ENCODE measurements at regions not wholly inside any gene's neighbourhood (a gene's known extent, or its start where the extent isn't known, plus 50 kb on each side); places are given as distances from the start of the nearest gene placed in this dataset.

GRCh38 chr1:200310824-200311223, 99.0 kb downstream of the ZNF281 start:
- Histone ChIP-seq H2AFZ (ENCODE audit: low read depth, low read length) (no peak overlapping the region), H3K27ac (ENCODE audit: low read length) (no peak overlapping the region), H3K9ac (ENCODE audit: low read depth, low read length) (no peak overlapping the region), H4K20me1 (ENCODE audit: insufficient read depth, low read length) (no peaks in the 10 kb centered on the region), H3K4me2 (ENCODE audit: insufficient read depth, low read length) (no peak overlapping the region), H3K4me1 (ENCODE audit: insufficient read depth, low read length) (no peaks in the 10 kb centered on the region), H3K36me3 (ENCODE audit: insufficient read depth, low read length) (no peaks in the 10 kb centered on the region), H3K27me3 (ENCODE audit: insufficient read depth, low read length, poor library complexity) (peaks cover 13% of the 10 kb centered on the region), H3K9me3 (ENCODE audit: insufficient read depth, low read length, severe bottlenecking) (no peaks in the 10 kb centered on the region), H3K79me2 (ENCODE audit: insufficient read depth, low read length) (no peaks in the 10 kb centered on the region), H3K4me3 (ENCODE audit: low read depth in 1 of 2, low read length in 2 of 2) (no peak overlapping the region)
- TF ChIP-seq CTCF (IDR thresholded peaks at IDR 0.05; ENCODE audit: borderline replicate concordance, extremely low read depth, low read length, poor library complexity, severe bottlenecking) (no peak), EZH2 (IDR thresholded peaks at IDR 0.05; ENCODE audit: borderline replicate concordance, low read depth, low read length, severe bottlenecking) (no peak)
- DNase-seq (no peak), ATAC-seq (ENCODE audit: insufficient read depth, low read depth) (no peak)

GRCh38 chr1:200307755-200308066, 102.1 kb downstream of the ZNF281 start:
- Histone ChIP-seq H3K27me3 (ENCODE audit: insufficient read depth, low read length, poor library complexity) (peaks cover 24% of the 10 kb centered on the region), H3K36me3 (ENCODE audit: insufficient read depth, low read length) (no peaks in the 10 kb centered on the region), H3K79me2 (ENCODE audit: insufficient read depth, low read length) (no peaks in the 10 kb centered on the region), H3K27ac (ENCODE audit: low read length) (no peak overlapping the region), H2AFZ (ENCODE audit: low read depth, low read length) (no peak overlapping the region), H4K20me1 (ENCODE audit: insufficient read depth, low read length) (no peaks in the 10 kb centered on the region), H3K4me2 (ENCODE audit: insufficient read depth, low read length) (no peak overlapping the region), H3K4me1 (ENCODE audit: insufficient read depth, low read length) (peaks cover under 1% of the 10 kb centered on the region; the same call in 1 of the 2 replicates), H3K9ac (ENCODE audit: low read depth, low read length) (no peak overlapping the region), H3K4me3 (ENCODE audit: low read depth in 1 of 2, low read length in 2 of 2) (no peak overlapping the region), H3K9me3 (ENCODE audit: insufficient read depth, low read length, severe bottlenecking) (no peaks in the 10 kb centered on the region)
- TF ChIP-seq CTCF (IDR thresholded peaks at IDR 0.05; ENCODE audit: borderline replicate concordance, extremely low read depth, low read length, poor library complexity, severe bottlenecking) (no peak), EZH2 (IDR thresholded peaks at IDR 0.05; ENCODE audit: borderline replicate concordance, low read depth, low read length, severe bottlenecking) (no peak)
- no peak for ATAC-seq (ENCODE audit: insufficient read depth, low read depth)
- no peak for DNase-seq

GRCh38 chr1:200306944-200307754, 102.7 kb downstream of the ZNF281 start:
- Histone ChIP-seq H3K9me3 (ENCODE audit: insufficient read depth, low read length, severe bottlenecking) (no peaks in the 10 kb centered on the region), H3K79me2 (ENCODE audit: insufficient read depth, low read length) (no peaks in the 10 kb centered on the region), H3K4me1 (ENCODE audit: insufficient read depth, low read length) (peaks cover 6% of the 10 kb centered on the region), H3K27ac (ENCODE audit: low read length) (no peak overlapping the region), H3K36me3 (ENCODE audit: insufficient read depth, low read length) (no peaks in the 10 kb centered on the region), H3K4me3 (ENCODE audit: low read depth in 1 of 2, low read length in 2 of 2) (no peak overlapping the region), H2AFZ (ENCODE audit: low read depth, low read length) (no peak overlapping the region), H3K9ac (ENCODE audit: low read depth, low read length) (no peak overlapping the region), H4K20me1 (ENCODE audit: insufficient read depth, low read length) (no peaks in the 10 kb centered on the region), H3K27me3 (ENCODE audit: insufficient read depth, low read length, poor library complexity) (peaks cover 28% of the 10 kb centered on the region), H3K4me2 (ENCODE audit: insufficient read depth, low read length) (no peak overlapping the region)
- TF ChIP-seq EZH2 (IDR thresholded peaks at IDR 0.05; ENCODE audit: borderline replicate concordance, low read depth, low read length, severe bottlenecking) (no peak), CTCF (IDR thresholded peaks at IDR 0.05; ENCODE audit: borderline replicate concordance, extremely low read depth, low read length, poor library complexity, severe bottlenecking) (peak; percentile 87)
- DNase-seq (peak; percentile 15), ATAC-seq (ENCODE audit: insufficient read depth, low read depth) (no peak)
